ENCODE measurements at regions not wholly inside any gene's neighbourhood (a gene's known extent, or its start where the extent isn't known, plus 50 kb on each side); places are given as distances from the start of the nearest gene placed in this dataset.

DNA sequence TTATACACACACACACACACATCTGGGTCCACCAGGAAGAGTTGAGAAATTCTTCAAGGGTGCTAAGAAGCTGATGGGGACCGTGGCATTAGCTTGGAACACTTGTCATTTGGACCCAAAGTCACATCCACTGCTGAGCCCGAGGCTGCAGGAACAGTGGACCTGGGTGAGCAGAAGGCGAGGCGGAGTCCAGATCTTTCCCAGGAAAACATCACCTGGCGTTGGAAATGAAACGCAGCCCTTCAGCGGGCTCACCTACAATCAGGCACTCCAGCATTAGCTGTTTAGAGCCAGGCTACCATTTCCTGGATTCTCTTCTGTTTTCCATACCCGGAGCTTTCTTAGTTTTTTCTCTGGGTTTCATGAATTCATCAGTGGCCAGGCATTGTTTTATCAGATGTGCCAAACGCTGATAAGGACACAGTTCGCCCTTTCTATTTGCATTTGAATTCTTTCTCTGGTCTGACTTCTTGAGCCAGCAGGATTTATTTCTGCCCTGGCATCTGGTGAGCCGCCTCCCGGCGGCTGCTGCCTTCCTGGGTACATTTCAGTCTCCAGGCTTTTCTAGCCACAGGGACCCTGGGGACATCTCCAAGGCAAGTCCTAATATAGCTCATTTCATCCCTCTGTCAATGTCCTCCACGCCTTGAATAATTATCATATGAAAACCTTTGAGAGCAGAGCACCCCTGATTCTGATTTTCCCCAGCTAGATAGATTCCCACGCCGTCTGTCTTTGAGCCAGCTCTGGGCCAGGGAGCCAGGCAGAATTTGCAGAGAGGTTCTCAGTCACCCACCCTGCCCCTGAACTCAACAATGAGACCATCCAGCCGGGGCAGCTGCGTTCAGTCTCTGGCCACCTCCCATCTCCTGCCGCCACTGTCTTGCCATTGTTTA is 170.9 kb downstream of the TTLL2 start:
- DNase-seq (ENCODE audit: insufficient read length, low spot score) = no peak
- no peak for FAIRE-seq
- no peak for TF ChIP-seq POLR2A (IDR thresholded peaks at IDR 0.05; ENCODE audit: low read depth, low read length)
- TF ChIP-seq SPI1 (IDR thresholded peaks at IDR 0.05; ENCODE audit: low read depth, low read length) = no peak
- no peak for TF ChIP-seq POLR2AphosphoS5 (IDR thresholded peaks at IDR 0.05; ENCODE audit: low read depth, low read length)
- no peak for TF ChIP-seq POU2F2 (IDR thresholded peaks at IDR 0.05; ENCODE audit: low read depth, low read length)
- no peak for TF ChIP-seq TAF1 (IDR thresholded peaks at IDR 0.05; ENCODE audit: low read depth, low read length)
- TF ChIP-seq PAX5 (IDR thresholded peaks at IDR 0.05; ENCODE audit: insufficient read depth, low read length, severe bottlenecking) = no peak

DNA sequence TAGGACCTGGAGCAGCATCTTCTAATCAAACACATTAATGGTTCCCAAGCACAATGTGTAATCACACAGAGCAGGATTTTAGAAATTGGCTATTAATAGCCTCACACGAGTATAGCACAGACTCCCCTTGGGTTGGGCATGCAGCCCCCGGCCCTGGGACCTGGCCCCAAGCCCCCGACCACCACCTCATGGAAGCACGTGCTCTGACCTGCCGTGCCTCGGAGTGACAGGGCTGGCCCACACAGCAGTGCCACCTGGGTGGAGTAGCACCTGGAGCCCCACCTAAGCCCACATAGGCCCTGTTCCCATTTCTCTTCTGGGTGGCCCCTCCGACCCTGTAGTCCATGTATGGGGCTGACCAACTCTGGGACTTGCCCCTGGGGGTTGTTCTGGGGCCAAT is 171.8 kb downstream of the TTLL2 start:
- TF ChIP-seq POLR2A (IDR thresholded peaks at IDR 0.05; ENCODE audit: low read depth, low read length) = no peak
- TF ChIP-seq TAF1 (IDR thresholded peaks at IDR 0.05; ENCODE audit: low read depth, low read length) = no peak
- TF ChIP-seq PAX5 (IDR thresholded peaks at IDR 0.05; ENCODE audit: insufficient read depth, low read length, severe bottlenecking) = no peak
- no peak for TF ChIP-seq POU2F2 (IDR thresholded peaks at IDR 0.05; ENCODE audit: low read depth, low read length)
- TF ChIP-seq SPI1 (IDR thresholded peaks at IDR 0.05; ENCODE audit: low read depth, low read length) = no peak
- TF ChIP-seq POLR2AphosphoS5 (IDR thresholded peaks at IDR 0.05; ENCODE audit: low read depth, low read length) = no peak
- FAIRE-seq (no peak), DNase-seq (ENCODE audit: insufficient read length, low spot score) (no peak)

DNA sequence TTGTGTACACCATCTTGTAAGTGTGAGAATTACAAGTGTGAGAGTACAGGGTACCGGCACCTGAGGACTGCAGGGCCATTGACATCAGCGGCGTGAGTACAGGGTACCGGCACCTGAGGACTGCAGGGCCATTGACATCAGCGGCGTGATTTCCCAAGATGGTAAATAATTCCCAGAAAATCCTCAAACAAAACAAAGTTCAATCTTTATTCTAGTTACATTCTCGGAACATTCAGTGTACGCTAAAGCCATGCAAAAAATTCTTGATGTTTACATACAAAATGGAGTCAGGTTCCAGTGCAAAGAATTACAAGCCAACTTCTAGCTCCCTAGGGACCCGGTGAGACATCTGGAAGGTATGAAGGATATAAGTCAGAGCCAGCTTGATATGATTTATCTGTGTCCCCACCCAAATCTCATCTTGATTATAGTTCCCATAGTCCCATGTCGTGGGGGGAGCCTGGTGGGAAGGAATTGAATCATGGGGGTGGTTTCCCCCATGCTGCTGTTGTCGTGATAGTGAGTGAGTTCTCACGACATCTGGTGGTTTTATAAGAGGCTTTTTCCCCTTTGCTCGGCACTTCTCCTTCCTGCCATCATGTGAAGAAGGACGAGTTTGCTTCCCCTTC is 172.7 kb downstream of the TTLL2 start:
- TF ChIP-seq TAF1 (IDR thresholded peaks at IDR 0.05; ENCODE audit: low read depth, low read length) = no peak
- no peak for TF ChIP-seq POLR2A (IDR thresholded peaks at IDR 0.05; ENCODE audit: low read depth, low read length)
- no peak for TF ChIP-seq POU2F2 (IDR thresholded peaks at IDR 0.05; ENCODE audit: low read depth, low read length)
- no peak for TF ChIP-seq POLR2AphosphoS5 (IDR thresholded peaks at IDR 0.05; ENCODE audit: low read depth, low read length)
- no peak for TF ChIP-seq PAX5 (IDR thresholded peaks at IDR 0.05; ENCODE audit: insufficient read depth, low read length, severe bottlenecking)
- no peak for TF ChIP-seq SPI1 (IDR thresholded peaks at IDR 0.05; ENCODE audit: low read depth, low read length)
- DNase-seq (ENCODE audit: insufficient read length, low spot score) (no peak), FAIRE-seq (no peak)

DNA sequence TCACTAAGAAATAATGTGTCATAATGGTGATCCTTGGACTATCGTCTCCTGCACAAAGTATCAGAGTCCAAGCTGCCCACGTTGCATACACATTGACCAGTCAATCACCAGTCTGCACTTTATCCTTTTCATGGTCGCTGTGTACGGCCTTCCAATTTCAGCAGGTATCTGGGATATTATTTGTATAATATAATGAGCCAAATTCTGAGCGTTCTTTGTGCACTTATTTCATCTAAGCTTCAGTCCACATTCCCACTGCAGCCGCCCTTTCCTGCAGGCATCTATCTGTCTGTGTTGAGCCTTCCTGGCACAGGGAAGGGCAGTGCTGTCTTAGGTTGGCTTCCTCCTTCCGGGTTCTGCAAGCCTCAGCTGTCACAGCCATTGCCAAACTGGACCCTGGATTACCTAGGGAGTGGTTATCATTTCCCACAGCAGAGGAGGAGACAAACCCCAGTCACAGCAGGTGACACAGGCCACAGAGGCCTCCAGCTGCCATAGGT is 174.3 kb downstream of the TTLL2 start:
- TF ChIP-seq PAX5 (IDR thresholded peaks at IDR 0.05; ENCODE audit: insufficient read depth, low read length, severe bottlenecking) (no peak), POLR2A (IDR thresholded peaks at IDR 0.05; ENCODE audit: low read depth, low read length) (no peak), POU2F2 (IDR thresholded peaks at IDR 0.05; ENCODE audit: low read depth, low read length) (no peak)
- FAIRE-seq = no peak

DNA sequence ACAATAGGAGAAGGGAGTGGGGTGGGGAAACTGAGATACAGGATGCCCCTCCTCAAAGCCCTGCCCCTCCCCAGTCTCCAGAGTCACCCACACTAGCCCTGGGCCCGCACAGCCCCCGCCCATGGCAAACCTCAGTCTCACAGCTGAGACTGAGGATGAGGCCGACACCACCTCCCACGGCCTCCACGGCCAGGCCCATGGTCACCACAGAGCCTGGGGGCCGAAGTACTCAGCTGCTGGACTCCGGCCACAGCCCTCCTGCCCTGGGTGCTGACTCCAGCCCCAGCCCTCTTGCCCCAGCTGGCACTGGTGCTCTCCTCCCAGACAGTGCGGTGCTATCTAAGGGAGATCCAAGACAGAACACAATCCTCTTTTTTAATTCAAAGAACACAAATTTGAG is 176.1 kb downstream of the TTLL2 start:
- DNase-seq (ENCODE audit: insufficient read length, low spot score) = no peak
- FAIRE-seq = no peak
- TF ChIP-seq POLR2AphosphoS5 (IDR thresholded peaks at IDR 0.05; ENCODE audit: low read depth, low read length) (no peak), TAF1 (IDR thresholded peaks at IDR 0.05; ENCODE audit: low read depth, low read length) (no peak), SPI1 (IDR thresholded peaks at IDR 0.05; ENCODE audit: low read depth, low read length) (no peak), PAX5 (IDR thresholded peaks at IDR 0.05; ENCODE audit: insufficient read depth, low read length, severe bottlenecking) (no peak), POLR2A (IDR thresholded peaks at IDR 0.05; ENCODE audit: low read depth, low read length) (no peak), POU2F2 (IDR thresholded peaks at IDR 0.05; ENCODE audit: low read depth, low read length) (no peak)

More for the DNA sequence above, 174.3 kb downstream of the TTLL2 start:
- DNase-seq (ENCODE audit: insufficient read length, low spot score) = no peak

DNA sequence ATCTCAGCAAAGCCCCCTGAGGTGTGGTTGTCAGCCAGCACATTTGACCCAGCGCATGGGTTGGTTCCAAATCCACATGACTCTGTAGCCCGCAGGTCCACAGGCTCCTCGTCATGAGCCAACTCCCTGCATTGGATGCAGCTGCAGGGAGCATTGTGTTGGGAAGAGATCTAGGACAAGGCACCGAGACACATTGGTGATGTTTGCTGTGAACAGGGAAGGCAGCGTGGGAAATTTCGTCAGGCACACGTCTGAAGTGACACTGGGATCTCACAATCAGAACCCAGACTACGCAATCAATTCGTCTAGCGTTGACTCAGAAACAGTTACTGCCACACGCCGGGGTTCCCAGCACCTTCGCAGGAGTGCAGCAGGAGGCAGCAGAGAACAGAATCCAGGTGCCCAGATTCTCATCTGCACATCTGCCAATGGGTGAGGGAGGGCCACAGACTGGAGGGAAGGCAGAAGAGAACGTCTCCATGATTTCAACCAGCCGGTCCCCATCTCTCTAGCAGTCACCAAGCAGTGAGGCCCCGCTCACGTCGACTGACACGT is 177.0 kb downstream of the TTLL2 start:
- no peak for TF ChIP-seq POU2F2 (IDR thresholded peaks at IDR 0.05; ENCODE audit: low read depth, low read length)
- no peak for TF ChIP-seq SPI1 (IDR thresholded peaks at IDR 0.05; ENCODE audit: low read depth, low read length)
- no peak for TF ChIP-seq PAX5 (IDR thresholded peaks at IDR 0.05; ENCODE audit: insufficient read depth, low read length, severe bottlenecking)
- TF ChIP-seq POLR2A (IDR thresholded peaks at IDR 0.05; ENCODE audit: low read depth, low read length) = no peak
- no peak for TF ChIP-seq POLR2AphosphoS5 (IDR thresholded peaks at IDR 0.05; ENCODE audit: low read depth, low read length)
- no peak for TF ChIP-seq TAF1 (IDR thresholded peaks at IDR 0.05; ENCODE audit: low read depth, low read length)
- FAIRE-seq (no peak), DNase-seq (ENCODE audit: insufficient read length, low spot score) (no peak)

DNA sequence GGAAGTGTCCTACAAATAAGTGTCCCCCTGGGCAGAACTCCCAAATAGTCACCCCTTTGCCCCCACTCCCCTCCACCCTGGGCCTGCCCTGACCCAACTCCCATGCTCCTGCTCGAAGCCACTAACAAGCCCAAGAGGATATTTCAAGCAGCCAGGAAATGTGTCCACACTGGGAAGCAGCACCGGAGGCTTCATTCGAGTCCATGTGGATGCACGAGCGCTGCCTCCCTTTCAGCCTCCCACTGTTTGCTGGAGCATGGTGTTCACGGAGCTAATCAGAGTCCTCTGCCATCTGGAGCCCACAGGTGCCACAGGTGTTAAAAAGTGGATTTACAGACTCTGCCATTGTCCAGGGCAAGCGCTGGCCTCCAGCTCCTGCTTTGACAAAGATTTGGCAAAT is 177.6 kb downstream of the TTLL2 start:
- TF ChIP-seq TAF1 (IDR thresholded peaks at IDR 0.05; ENCODE audit: low read depth, low read length) (no peak), SPI1 (IDR thresholded peaks at IDR 0.05; ENCODE audit: low read depth, low read length) (no peak), POLR2AphosphoS5 (IDR thresholded peaks at IDR 0.05; ENCODE audit: low read depth, low read length) (no peak), PAX5 (IDR thresholded peaks at IDR 0.05; ENCODE audit: insufficient read depth, low read length, severe bottlenecking) (no peak), POU2F2 (IDR thresholded peaks at IDR 0.05; ENCODE audit: low read depth, low read length) (no peak), POLR2A (IDR thresholded peaks at IDR 0.05; ENCODE audit: low read depth, low read length) (no peak)
- DNase-seq (ENCODE audit: insufficient read length, low spot score) (no peak), FAIRE-seq (no peak)

DNA sequence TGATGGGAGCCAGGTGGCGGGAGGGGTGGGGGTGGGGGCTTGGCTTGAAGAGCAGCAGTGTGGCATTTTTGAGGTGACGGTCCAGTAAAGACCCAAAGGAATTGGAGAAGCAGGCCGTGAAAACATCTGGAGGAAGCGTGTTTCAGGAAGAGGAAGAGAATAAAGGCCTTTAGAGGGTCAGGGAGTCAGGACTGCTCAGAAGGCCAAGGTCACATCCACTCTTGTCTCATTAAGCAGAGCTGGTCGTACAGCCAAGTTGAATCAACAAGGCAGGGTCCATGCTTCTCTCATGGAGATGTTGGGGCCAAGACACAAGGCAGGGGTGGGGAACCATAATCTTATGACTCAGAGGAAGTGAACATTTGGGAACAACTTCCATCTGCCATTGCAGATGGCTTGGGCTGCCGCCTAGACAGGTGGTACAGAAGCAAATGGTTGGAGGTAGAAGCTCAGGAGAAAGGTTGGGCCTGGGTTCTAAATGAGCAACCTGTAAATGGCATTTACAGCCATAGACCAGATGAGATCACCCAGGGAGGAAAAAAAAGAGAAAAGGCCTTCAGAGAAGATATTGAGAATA is 179.6 kb downstream of the TTLL2 start:
- FAIRE-seq (no peak), DNase-seq (ENCODE audit: insufficient read length, low spot score) (no peak)
- TF ChIP-seq TAF1 (IDR thresholded peaks at IDR 0.05; ENCODE audit: low read depth, low read length) (no peak), POLR2A (IDR thresholded peaks at IDR 0.05; ENCODE audit: low read depth, low read length) (no peak), POU2F2 (IDR thresholded peaks at IDR 0.05; ENCODE audit: low read depth, low read length) (no peak), SPI1 (IDR thresholded peaks at IDR 0.05; ENCODE audit: low read depth, low read length) (no peak), POLR2AphosphoS5 (IDR thresholded peaks at IDR 0.05; ENCODE audit: low read depth, low read length) (no peak), PAX5 (IDR thresholded peaks at IDR 0.05; ENCODE audit: insufficient read depth, low read length, severe bottlenecking) (no peak)

DNA sequence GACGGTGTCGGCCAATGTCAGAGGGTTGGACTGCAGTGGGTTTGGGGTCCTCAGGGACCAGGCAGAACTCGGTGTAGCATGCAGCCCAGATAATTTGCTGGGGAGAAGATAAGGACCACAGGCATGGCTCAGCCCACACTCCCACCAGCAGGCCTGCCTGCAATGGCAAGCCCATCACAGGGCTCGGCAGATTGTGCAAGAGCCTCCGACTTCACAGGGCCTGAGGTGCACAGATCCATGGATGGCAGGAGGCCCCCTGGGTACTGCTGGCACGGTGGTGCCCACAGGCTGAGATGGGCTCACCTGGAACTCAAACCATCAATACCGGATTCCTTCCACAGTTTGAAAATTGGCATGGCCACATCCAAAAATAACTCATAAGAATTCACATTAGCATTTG is 180.3 kb downstream of the TTLL2 start:
- FAIRE-seq (no peak), DNase-seq (ENCODE audit: insufficient read length, low spot score) (no peak)
- TF ChIP-seq SPI1 (IDR thresholded peaks at IDR 0.05; ENCODE audit: low read depth, low read length) (no peak), PAX5 (IDR thresholded peaks at IDR 0.05; ENCODE audit: insufficient read depth, low read length, severe bottlenecking) (no peak), POLR2AphosphoS5 (IDR thresholded peaks at IDR 0.05; ENCODE audit: low read depth, low read length) (no peak), POU2F2 (IDR thresholded peaks at IDR 0.05; ENCODE audit: low read depth, low read length) (no peak), POLR2A (IDR thresholded peaks at IDR 0.05; ENCODE audit: low read depth, low read length) (no peak)
